ENCODE measurements at regions not wholly inside any gene's neighbourhood (a gene's known extent, or its start where the extent isn't known, plus 50 kb on each side); places are given as distances from the start of the nearest gene placed in this dataset.

- Histone ChIP-seq H3K9me3 (no peaks in the 10 kb centered on the region), H3K27ac (no peak overlapping the region), H3K36me3 (no peaks in the 10 kb centered on the region), H3K4me3 (no peak overlapping the region), H3K27me3 (replicated peaks; ENCODE audit: insufficient read depth) (no peaks in the 10 kb centered on the region), H3K4me1 (ENCODE audit: control insufficient read depth in 1 of 2, low read depth in 2 of 2) (no peaks in the 10 kb centered on the region)
- ATAC-seq (ENCODE audit: insufficient number of reproducible peaks, low FRiP score, low read depth) (no peak), DNase-seq (ENCODE audit: low spot score) (no peak)
- TF ChIP-seq CTCF (IDR thresholded peaks at IDR 0.05) = no peak
Measured at GRCh38 chr17:79164913-79165695, 90.5 kb downstream of the ENGASE start.

- H3K27ac ChIP-seq = no peak overlapping the region
- ATAC-seq (ENCODE audit: insufficient number of reproducible peaks, low FRiP score, low read depth) = no peak
- DNase-seq (ENCODE audit: low spot score) = no peak
- no peaks in the 10 kb centered on the region for H3K9me3 ChIP-seq
- no peaks in the 10 kb centered on the region for H3K27me3 ChIP-seq (replicated peaks; ENCODE audit: insufficient read depth)
- TF ChIP-seq CTCF (IDR thresholded peaks at IDR 0.05) = no peak
- no peaks in the 10 kb centered on the region for H3K36me3 ChIP-seq
- H3K4me3 ChIP-seq = no peak overlapping the region
- H3K4me1 ChIP-seq (ENCODE audit: control insufficient read depth in 1 of 2, low read depth in 2 of 2) = no peaks in the 10 kb centered on the region
Measured at GRCh38 chr17:79164408-79164807, 89.8 kb downstream of the ENGASE start.

- Histone ChIP-seq H3K36me3 (no peaks in the 10 kb centered on the region), H3K4me1 (ENCODE audit: control insufficient read depth in 1 of 2, low read depth in 2 of 2) (no peaks in the 10 kb centered on the region), H3K4me3 (no peak overlapping the region), H3K27ac (no peak overlapping the region), H3K27me3 (replicated peaks; ENCODE audit: insufficient read depth) (no peaks in the 10 kb centered on the region), H3K9me3 (no peaks in the 10 kb centered on the region)
- no peak for TF ChIP-seq CTCF (IDR thresholded peaks at IDR 0.05)
- DNase-seq (ENCODE audit: low spot score) (no peak), ATAC-seq (ENCODE audit: insufficient number of reproducible peaks, low FRiP score, low read depth) (no peak)
Measured at GRCh38 chr17:79163071-79163470, 88.4 kb downstream of the ENGASE start.

- Histone ChIP-seq H3K27ac (no peak overlapping the region), H3K4me1 (ENCODE audit: control insufficient read depth in 1 of 2, low read depth in 2 of 2) (no peaks in the 10 kb centered on the region), H3K4me3 (no peak overlapping the region), H3K9me3 (no peaks in the 10 kb centered on the region), H3K36me3 (no peaks in the 10 kb centered on the region), H3K27me3 (replicated peaks; ENCODE audit: insufficient read depth) (no peaks in the 10 kb centered on the region)
- ATAC-seq (ENCODE audit: insufficient number of reproducible peaks, low FRiP score, low read depth) (no peak), DNase-seq (ENCODE audit: low spot score) (no peak)
- no peak for TF ChIP-seq CTCF (IDR thresholded peaks at IDR 0.05)
Measured at GRCh38 chr17:79162012-79162963, 87.7 kb downstream of the ENGASE start.

- TF ChIP-seq CTCF (IDR thresholded peaks at IDR 0.05) = no peak
- Histone ChIP-seq H3K4me3 (no peak overlapping the region), H3K9me3 (no peaks in the 10 kb centered on the region), H3K36me3 (no peaks in the 10 kb centered on the region), H3K27me3 (replicated peaks; ENCODE audit: insufficient read depth) (no peaks in the 10 kb centered on the region), H3K4me1 (ENCODE audit: control insufficient read depth in 1 of 2, low read depth in 2 of 2) (no peaks in the 10 kb centered on the region), H3K27ac (no peak overlapping the region)
- no peak for DNase-seq (ENCODE audit: low spot score)
- no peak for ATAC-seq (ENCODE audit: insufficient number of reproducible peaks, low FRiP score, low read depth)
Measured at GRCh38 chr17:79160980-79161636, 86.5 kb downstream of the ENGASE start.

Data from thoracic aorta (tissue), 2 donors.